ENCODE measurements at regions not wholly inside any gene's neighbourhood (a gene's known extent, or its start where the extent isn't known, plus 50 kb on each side); places are given as distances from the start of the nearest gene placed in this dataset.

DNA sequence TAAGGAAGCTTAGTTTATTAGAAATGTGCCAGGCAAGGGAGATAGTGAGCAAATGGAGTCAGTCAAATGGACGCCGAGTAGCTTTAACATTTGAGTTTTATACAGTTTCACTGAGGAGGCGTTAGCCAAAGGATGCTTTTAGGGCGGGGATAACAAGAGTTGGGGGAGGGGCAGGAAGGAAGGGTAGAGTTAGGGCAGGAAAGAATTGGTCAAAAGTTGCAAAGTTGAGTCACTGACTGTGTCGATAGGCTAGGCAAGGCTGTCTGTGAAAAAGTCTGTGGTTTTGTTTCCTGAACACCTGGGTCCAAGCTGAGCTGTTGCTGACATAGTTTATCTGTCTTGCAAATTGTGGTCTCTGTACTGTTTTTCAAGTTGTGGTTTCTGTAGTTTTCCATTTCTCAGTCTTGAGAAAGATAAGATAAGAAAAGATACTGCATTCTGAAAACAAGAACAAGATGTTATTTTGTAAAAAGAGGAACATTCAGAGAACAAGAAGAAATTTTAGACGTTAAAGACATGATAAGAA lies 62.6 kb upstream of the RESF1 start (continued):
- TF ChIP-seq, protein P1, sequence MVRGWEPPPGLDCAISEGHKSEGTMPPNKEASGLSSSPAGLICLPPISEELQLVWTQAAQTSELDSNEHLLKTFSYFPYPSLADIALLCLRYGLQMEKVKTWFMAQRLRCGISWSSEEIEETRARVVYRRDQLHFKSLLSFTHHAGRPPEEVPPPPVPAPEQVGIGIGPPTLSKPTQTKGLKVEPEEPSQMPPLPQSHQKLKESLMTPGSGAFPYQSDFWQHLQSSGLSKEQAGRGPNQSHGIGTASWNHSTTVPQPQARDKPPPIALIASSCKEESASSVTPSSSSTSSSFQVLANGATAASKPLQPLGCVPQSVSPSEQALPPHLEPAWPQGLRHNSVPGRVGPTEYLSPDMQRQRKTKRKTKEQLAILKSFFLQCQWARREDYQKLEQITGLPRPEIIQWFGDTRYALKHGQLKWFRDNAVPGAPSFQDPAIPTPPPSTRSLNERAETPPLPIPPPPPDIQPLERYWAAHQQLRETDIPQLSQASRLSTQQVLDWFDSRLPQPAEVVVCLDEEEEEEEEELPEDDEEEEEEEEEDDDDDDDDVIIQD (CRISPR knock-in tag; IDR thresholded peaks at IDR 0.05), result no peak
- TF ChIP-seq HDAC3 (IDR thresholded peaks at IDR 0.05; ENCODE audit: borderline replicate concordance, partially characterized antibody) (peak; percentile 84), TSC22D4 (tag; IDR thresholded peaks at IDR 0.05) (no peak), GABPA (tag; conservative IDR thresholded peaks at IDR 0.05; ENCODE audit: low read depth) (peak; percentile 23; the same call in 1 of the 2 replicates), SMARCB1 (IDR thresholded peaks at IDR 0.05; ENCODE audit: insufficient read length, low read depth) (no peak), DDX20 (tag; IDR thresholded peaks at IDR 0.05; ENCODE audit: low read depth) (0 out of 2 replicates have a peak, but pooled peaks have one; percentile 10), YY1 (IDR thresholded peaks at IDR 0.05; ENCODE audit: borderline replicate concordance in 1 of 3, control insufficient read depth in 1 of 3, extremely low read depth in 1 of 3, insufficient read depth in 3 of 3, insufficient read length in 1 of 3, insufficient replicate concordance in 2 of 3, low read depth in 1 of 3, low read length in 2 of 3) (no peak), EHMT2 (IDR thresholded peaks at IDR 0.05) (peak; percentile 83), ZNF408 (CRISPR knock-in tag; IDR thresholded peaks at IDR 0.05; ENCODE audit: low read depth) (no peak), NR3C1 (CRISPR knock-in tag; IDR thresholded peaks at IDR 0.05) (no peak), IRF2 (CRISPR knock-in tag; IDR thresholded peaks at IDR 0.05) (no peak), SLC30A9 (CRISPR knock-in tag; IDR thresholded peaks at IDR 0.05) (no peak), ZNF140 (CRISPR knock-in tag; IDR thresholded peaks at IDR 0.05) (no peak), HIVEP1 (CRISPR knock-in tag; IDR thresholded peaks at IDR 0.05) (no peak), CBFA2T2 (conservative IDR thresholded peaks at IDR 0.05) (peak; percentile 83), ZNF253 (CRISPR knock-in tag; conservative IDR thresholded peaks at IDR 0.05) (no peak)
- TF ChIP-seq, protein P2, sequence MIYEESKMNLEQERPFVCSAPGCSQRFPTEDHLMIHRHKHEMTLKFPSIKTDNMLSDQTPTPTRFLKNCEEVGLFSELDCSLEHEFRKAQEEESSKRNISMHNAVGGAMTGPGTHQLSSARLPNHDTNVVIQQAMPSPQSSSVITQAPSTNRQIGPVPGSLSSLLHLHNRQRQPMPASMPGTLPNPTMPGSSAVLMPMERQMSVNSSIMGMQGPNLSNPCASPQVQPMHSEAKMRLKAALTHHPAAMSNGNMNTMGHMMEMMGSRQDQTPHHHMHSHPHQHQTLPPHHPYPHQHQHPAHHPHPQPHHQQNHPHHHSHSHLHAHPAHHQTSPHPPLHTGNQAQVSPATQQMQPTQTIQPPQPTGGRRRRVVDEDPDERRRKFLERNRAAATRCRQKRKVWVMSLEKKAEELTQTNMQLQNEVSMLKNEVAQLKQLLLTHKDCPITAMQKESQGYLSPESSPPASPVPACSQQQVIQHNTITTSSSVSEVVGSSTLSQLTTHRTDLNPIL (CRISPR knock-in tag; IDR thresholded peaks at IDR 0.05), result no peak
- TF ChIP-seq, protein P3, sequence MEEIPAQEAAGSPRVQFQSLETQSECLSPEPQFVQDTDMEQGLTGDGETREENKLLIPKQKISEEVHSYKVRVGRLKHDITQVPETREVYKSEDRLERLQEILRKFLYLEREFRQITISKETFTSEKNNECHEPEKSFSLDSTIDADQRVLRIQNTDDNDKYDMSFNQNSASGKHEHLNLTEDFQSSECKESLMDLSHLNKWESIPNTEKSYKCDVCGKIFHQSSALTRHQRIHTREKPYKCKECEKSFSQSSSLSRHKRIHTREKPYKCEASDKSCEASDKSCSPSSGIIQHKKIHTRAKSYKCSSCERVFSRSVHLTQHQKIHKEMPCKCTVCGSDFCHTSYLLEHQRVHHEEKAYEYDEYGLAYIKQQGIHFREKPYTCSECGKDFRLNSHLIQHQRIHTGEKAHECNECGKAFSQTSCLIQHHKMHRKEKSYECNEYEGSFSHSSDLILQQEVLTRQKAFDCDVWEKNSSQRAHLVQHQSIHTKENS (CRISPR knock-in tag; IDR thresholded peaks at IDR 0.05), result no peak
- TF ChIP-seq, protein P4, sequence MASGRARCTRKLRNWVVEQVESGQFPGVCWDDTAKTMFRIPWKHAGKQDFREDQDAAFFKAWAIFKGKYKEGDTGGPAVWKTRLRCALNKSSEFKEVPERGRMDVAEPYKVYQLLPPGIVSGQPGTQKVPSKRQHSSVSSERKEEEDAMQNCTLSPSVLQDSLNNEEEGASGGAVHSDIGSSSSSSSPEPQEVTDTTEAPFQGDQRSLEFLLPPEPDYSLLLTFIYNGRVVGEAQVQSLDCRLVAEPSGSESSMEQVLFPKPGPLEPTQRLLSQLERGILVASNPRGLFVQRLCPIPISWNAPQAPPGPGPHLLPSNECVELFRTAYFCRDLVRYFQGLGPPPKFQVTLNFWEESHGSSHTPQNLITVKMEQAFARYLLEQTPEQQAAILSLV (tag; IDR thresholded peaks at IDR 0.05), result no peak
- TF ChIP-seq, protein P5, sequence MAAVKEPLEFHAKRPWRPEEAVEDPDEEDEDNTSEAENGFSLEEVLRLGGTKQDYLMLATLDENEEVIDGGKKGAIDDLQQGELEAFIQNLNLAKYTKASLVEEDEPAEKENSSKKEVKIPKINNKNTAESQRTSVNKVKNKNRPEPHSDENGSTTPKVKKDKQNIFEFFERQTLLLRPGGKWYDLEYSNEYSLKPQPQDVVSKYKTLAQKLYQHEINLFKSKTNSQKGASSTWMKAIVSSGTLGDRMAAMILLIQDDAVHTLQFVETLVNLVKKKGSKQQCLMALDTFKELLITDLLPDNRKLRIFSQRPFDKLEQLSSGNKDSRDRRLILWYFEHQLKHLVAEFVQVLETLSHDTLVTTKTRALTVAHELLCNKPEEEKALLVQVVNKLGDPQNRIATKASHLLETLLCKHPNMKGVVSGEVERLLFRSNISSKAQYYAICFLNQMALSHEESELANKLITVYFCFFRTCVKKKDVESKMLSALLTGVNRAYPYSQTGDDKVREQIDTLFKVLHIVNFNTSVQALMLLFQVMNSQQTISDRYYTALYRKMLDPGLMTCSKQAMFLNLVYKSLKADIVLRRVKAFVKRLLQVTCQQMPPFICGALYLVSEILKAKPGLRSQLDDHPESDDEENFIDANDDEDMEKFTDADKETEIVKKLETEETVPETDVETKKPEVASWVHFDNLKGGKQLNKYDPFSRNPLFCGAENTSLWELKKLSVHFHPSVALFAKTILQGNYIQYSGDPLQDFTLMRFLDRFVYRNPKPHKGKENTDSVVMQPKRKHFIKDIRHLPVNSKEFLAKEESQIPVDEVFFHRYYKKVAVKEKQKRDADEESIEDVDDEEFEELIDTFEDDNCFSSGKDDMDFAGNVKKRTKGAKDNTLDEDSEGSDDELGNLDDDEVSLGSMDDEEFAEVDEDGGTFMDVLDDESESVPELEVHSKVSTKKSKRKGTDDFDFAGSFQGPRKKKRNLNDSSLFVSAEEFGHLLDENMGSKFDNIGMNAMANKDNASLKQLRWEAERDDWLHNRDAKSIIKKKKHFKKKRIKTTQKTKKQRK (IDR thresholded peaks at IDR 0.05; ENCODE audit: borderline replicate concordance, low read depth, low read length), result no peak

Measured in K562 (cell line).